IPS-NIHi7 (cell line): ENCODE measurements at regions not wholly inside any gene's neighbourhood (a gene's known extent, or its start where the extent isn't known, plus 50 kb on each side); places are given as distances from the start of the nearest gene placed in this dataset.

Experiments used
- DNase-seq: peaks from one replicate; pipeline ENCODE4 v3.0.0; 2012; ENCODE audit warnings: mixed read lengths; ENCODE audit errors: extremely low spot score

DNA sequence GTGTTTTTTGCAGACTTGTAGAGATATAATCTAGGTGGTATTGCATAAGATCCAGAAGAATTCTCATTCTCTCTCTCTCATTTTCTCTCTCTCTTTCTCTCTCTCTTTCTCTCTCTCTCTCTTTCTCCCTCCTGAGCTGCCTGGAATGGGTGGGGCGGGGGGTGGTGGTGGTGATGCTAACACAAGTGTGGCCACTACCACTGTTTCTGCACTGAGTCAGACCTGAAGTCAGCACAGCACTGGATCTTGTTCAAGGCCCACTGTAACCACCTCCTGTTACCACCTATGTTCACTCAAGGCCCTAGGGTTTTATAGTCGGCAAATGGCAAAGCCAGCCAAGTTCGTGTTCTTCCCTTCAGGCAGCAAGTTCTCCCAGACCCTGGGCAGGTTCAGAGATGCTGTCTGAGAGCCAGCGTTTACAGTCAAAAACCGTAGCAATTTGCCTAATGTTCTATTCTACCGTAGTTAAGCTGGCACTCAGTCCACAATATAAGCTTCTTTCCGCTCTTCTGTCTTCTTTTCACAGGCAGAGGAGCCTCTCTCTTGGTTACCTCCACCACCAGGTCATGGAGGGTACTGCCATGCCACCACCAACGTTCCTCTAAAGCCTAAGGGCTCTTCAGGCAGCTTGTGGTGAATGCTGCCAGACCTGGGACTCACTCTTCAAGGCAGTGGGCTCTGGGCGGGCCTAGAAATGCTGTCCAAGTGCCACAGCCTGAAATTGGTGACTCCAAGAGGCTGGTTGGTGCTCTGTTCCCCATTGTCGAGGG is 235.7 kb upstream of the PRR16 start:
- DNase-seq: peak; percentile 37

GRCh38 chr5:120229036-120229435 is 235.1 kb upstream of the PRR16 start:
- no peak for DNase-seq

GRCh38 chr5:120231563-120231962 is 232.5 kb upstream of the PRR16 start:
- DNase-seq: no peak

DNA sequence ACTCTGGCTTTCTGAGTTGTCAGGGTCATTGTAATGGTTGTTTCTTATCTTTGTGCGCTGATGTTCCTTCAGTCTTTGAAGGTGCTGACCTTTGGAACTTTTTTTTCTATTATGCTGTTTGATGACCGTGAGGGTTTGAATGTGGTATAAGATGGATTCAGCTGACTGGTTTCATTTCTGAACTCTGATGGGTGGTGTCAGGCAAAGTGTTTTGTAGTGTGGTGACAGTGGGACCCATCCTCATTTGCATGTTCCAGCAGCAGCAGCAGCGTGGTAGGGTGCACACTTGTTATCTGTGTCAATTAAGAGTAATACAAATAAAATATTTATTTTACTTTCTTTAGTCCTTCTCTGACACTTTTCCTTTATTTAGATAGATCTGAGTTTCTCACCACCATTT is 227.7 kb upstream of the PRR16 start:
- DNase-seq: no peak

DNA sequence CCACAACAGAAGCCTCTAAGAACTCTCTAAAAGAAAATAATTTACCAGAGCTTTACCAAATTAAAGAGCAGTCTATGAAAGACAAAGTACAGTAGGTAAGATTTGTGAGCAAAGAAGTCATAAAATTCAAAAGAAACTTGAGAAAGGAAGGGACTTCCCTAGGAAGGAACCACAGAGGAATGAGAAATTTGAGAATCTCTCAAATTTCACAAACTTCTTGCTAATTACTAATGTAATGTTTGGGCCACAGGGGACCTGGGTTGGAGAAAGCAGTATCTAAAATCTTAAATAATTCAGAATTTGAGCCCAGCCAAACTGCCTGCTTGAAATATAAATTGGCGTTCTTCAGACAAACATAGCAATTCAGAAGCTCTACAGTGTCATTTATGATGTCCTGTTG is 225.0 kb upstream of the PRR16 start:
- DNase-seq: no peak

GRCh38 chr5:120240706-120241105 is 223.4 kb upstream of the PRR16 start:
- no peak for DNase-seq

- DNase-seq: no peak
These were observed 222.7 kb upstream of the PRR16 start for GRCh38 chr5:120241400-120241799.

- DNase-seq: no peak
These were observed 212.2 kb upstream of the PRR16 start for GRCh38 chr5:120251898-120252297.

DNA sequence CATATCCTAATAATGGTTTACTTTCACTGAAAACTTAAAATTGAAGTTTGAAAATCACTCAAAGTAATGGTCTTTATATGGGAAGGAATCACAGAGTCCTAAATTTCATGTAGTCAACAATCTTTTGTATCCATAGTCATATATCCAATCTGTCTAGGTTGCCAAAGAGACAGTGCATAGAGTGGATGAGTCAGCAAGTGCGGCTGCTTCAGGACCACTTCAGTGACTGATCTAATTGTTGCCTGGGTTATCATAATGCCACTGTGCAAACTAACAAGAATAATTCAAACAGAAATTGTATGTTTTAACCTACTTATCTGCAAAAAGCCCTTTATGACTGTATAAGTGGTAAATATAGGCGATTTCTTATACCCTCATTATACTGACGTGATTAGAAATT is 211.3 kb upstream of the PRR16 start:
- DNase-seq: no peak

- DNase-seq: no peak
These were observed 209.7 kb upstream of the PRR16 start for GRCh38 chr5:120254385-120254784.

DNA sequence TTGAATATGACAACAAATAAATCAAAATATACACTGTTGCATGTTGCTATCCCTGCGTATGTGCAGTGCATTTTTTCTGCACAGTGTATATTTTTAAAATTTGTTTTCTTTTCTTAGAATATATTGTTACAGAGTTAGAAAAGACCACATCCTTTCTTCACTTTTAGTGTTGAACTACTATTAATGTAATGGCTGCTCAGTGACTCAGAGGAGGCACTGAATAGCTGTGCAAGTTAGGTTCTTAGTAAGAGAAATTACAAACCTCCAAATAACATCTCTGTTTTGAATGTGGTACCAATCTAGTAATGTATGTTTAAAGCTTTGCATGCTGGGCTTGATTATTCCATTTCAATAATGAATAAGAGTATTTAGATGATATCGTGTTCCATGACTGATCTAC is 208.9 kb upstream of the PRR16 start:
- DNase-seq: no peak

GRCh38 chr5:120256376-120256775 is 207.7 kb upstream of the PRR16 start:
- DNase-seq: no peak

- no peak for DNase-seq
These were observed 206.6 kb upstream of the PRR16 start for GRCh38 chr5:120257358-120257971.

- no peak for DNase-seq
These were observed 206.0 kb upstream of the PRR16 start for GRCh38 chr5:120258123-120258522.

DNA sequence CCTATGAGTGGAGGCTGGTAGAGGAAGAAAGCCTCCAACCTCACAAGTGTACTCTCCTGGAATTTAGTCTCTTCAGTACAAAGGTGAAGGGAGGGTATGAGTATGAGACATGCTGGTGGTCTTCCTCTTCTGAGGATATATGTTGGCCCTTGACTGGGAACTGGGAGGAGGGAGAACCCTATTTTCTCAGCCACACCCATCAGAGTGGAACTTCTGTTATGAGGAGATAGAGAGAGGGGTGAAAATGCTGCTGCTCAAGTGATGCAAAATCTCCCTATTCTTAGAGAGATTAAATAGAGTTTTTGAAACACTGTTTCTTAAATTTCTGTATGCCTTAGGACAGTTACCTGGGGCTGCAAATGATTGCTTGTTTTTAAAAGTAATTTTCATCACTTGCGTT is 203.4 kb upstream of the PRR16 start:
- DNase-seq: no peak

DNA sequence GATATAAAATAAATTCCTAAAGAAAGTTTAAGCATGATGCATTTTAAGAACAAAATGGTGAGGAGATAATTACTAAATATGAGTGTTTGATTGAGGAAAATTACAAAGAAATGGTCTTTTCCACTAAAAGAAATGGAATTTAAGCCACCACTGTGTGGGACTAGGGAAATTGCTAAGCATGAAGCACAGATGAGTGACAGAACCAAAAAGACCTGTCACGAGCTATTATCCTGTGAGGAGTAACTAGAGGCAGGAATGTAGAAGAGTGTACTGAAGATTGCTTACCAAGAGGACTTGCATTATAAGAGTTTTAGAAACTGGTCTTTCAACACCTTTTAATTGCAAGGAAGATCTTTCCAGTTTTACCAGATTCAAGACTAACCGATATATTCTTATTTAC is 193.6 kb upstream of the PRR16 start:
- no peak for DNase-seq

DNA sequence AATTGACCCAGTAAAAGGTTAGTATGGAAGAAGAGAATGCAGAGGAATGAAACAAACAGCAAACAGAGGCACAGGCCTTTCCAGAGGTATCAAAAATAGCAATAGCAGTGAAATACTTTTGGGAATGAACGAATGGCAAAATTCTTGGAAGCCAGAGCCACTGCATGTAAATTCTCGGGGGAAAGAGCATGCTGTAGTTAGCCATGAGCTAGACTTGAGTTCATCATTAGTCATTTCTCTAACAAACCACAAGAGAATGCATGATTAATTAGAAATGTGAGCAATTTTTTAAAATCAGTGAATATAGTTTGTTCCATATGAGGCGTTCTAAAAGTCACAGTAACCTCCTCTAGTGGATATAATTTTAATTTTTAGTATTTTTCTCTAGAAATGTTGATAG is 170.3 kb upstream of the PRR16 start:
- no peak for DNase-seq

- no peak for DNase-seq
These were observed 166.5 kb upstream of the PRR16 start for GRCh38 chr5:120297616-120298015.

- DNase-seq: no peak
These were observed 165.1 kb upstream of the PRR16 start for GRCh38 chr5:120298981-120299380.

DNA sequence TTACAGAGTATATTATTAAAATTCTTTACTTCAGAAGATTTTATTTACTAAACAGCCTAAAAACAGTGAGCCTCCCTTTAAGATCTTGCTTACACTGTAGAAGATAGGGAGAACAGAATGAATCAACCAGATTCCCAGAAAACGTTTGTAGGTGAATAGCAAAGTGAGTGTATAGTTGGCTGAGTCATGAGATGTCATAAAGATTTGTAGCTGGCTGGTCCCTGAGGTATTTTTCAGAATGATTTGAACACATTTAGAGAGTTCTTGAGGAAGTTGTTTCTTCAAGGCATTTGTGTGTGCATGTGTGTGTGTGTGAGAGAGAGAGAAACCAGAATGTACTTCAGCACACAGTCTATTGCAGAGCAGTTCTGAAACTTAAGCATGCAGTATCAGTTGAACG is 159.4 kb upstream of the PRR16 start:
- no peak for DNase-seq

- no peak for DNase-seq
These were observed 157.8 kb upstream of the PRR16 start for GRCh38 chr5:120306303-120306702.

GRCh38 chr5:120314191-120314590 is 149.9 kb upstream of the PRR16 start:
- no peak for DNase-seq

GRCh38 chr5:120320626-120321025 is 143.5 kb upstream of the PRR16 start:
- DNase-seq: no peak

- no peak for DNase-seq
These were observed 137.4 kb upstream of the PRR16 start for GRCh38 chr5:120326651-120327050.
